CMK (cell line): ENCODE measurements at regions not wholly inside any gene's neighbourhood (a gene's known extent, or its start where the extent isn't known, plus 50 kb on each side); places are given as distances from the start of the nearest gene placed in this dataset.
"Not testable (repeated sequence)": the region's sequence is repeated elsewhere in the genome, so short reads cannot be mapped to it uniquely, and the experiment has no call there.

Experiments used
- DNase-seq: peaks from one replicate; pipeline ENCODE4 v3.0.0-alpha.2; 2010; ENCODE audit warnings: low read depth

- DNase-seq: no peak
These were observed 147.4 kb upstream of the ARHGEF26 start for GRCh38 chr3:153973722-153974265.

DNA sequence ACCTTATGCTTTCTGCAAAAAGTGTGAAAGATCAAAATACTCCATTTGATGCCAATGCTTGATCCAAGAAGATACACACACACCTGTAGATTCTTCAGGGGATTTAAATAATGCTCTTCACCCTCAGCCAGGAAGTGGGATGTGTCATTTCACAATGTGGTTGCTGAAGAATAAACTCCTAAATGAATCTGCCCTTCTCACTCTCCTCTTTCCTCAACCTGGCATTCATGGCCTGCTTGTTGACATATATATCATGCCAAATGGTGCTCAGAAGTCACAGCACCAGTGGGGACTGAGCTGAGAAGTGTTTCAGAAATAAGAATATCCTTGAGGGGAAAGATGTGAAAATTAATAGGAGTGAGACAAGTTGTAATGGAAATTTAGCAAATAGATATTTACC, 146.6 kb upstream of the ARHGEF26 start:
- no peak for DNase-seq

- DNase-seq: no peak
These were observed 144.2 kb upstream of the ARHGEF26 start for GRCh38 chr3:153976891-153977554.

- no peak for DNase-seq
These were observed 143.2 kb upstream of the ARHGEF26 start for GRCh38 chr3:153978006-153978405.

DNA sequence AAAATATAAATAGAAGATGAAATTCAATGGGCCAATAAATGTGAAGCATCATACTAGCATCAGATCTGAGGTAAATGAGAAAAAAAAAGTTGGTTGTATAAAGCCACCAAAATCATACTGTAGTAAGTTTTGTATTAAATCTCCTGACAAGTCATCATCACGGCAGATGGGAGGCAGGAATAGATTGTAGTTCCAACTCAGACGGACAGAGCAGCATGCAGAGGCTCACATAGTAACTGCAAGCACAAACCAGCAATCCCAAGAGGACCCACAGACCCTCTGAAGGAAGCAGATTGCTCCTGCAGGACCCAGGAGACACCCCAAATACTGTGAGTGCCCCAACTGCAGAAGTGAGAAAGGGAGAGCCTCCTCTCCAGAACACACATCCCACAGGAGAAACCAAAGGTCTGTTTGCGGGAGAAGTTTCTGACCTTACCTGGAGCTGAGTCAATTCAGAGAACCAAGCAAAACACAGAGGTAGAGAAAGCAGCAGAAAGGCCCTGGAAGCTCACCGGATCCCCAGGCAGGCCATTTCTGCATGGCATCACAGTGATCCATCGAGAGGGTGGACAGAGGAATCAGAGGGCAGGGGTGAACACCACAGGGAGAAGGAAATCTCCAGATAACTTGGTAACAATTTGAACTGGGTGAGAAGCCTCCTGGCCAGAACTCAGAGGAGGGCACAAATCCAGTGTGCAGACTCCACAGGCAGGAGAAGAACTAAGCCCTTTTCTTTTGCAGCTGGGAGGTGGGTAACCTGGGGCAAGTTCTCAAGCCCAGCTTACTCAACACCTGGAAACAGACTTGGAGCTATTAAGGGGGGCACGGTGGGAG, 141.6 kb upstream of the ARHGEF26 start:
- DNase-seq: no peak

DNA sequence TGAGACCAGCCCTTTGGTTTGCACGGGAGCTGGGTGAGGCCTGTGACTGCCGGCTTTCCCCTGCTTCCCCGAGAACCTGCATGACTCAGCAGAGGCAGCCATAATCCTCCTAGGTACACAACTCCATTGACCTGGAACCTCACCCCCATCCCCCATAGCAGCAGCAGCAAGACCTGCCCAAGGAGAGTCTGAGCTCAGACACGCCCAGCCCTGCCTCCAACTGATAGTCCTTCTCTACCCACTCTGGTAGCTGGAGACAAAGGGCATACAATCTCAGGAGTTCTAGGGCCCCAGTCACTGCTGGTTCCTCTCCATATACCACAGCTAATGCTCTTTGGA, 141.0 kb upstream of the ARHGEF26 start:
- DNase-seq: no peak

GRCh38 chr3:153997364-153997763, 123.8 kb upstream of the ARHGEF26 start:
- not testable (repeated sequence) for DNase-seq

DNA sequence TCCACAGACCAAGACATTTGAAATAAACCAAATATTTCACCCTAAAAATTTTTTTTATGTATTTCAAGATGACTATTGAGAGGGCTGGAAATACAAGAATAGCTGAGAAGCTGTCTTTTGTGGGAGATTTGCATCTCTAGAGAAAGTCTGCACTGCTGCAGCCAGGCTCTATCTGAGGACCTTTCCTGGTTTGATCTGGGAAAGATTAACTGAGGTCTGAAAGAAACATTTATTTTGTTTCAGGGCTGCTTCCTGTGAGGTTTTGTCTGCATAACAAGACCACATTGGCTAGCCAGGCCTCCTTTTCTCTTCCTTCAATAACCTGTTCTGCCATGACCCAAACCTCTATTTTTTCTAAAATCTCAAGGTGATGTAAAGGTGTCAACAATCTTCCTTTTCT, 117.5 kb upstream of the ARHGEF26 start:
- DNase-seq: no peak

- no peak for DNase-seq
These were observed 110.2 kb upstream of the ARHGEF26 start for GRCh38 chr3:154011036-154011435.

DNA sequence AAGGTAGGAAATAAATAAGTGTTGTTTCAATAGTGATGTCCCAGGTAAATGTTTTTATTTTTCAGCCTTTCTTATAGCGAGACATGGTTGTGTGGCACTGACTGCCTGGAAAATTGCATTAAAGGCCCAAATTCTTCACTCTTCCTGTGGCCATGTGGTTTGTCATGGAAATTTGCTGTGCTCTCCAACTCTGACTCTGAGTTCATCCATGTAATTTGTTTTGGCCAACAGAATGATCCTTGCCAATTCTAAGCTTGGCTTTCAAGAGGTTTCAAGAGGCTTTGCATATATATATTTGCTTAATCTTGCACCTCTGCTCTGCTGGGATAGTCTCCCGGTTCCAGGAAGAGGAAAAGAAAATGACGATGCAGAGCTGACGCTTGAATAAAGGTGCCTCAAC, 107.5 kb upstream of the ARHGEF26 start:
- no peak for DNase-seq

GRCh38 chr3:154015307-154015706, 105.9 kb upstream of the ARHGEF26 start:
- no peak for DNase-seq

GRCh38 chr3:154018100-154018696, 103.0 kb upstream of the ARHGEF26 start:
- no peak for DNase-seq

- no peak for DNase-seq
These were observed 98.6 kb upstream of the ARHGEF26 start for GRCh38 chr3:154022606-154023005.

DNA sequence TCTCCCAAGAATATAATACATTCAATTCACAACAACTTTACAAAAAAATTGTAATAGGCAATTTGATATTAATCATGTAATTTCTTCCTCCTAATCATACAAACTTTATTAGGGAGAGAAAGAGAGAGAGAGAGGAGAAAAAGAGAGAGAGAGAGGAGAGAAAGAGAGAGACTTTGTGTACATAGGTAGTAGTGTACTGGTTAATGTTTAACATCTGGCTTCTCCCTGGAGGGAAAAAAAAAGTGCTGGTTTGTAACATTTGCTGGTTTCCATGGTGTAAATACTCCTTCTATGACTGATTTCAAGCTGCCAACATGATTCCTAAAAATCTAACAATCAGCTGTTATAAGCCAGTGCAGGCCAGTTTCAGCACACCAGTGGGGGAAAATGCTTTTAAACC, 98.0 kb upstream of the ARHGEF26 start:
- no peak for DNase-seq

DNA sequence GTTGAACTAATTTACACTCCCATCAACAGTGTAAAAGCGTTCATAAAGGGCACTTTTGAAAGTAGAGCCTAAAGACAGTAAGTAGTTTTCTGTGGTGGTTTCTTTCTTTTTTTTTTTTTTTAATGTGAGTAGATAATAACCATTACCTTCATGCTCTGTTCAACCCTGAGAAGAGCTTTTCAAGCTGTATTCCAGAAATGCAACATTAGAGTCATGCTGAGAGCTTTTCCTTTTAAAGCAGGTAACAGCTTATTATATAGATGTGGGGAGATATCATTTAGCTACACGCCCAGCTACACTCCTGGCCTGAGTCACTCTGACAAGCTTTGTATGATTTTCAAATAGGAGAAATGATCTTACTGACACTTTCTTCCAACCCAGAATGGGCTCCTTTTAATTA, 96.2 kb upstream of the ARHGEF26 start:
- no peak for DNase-seq

GRCh38 chr3:154029926-154030325, 91.3 kb upstream of the ARHGEF26 start:
- DNase-seq: no peak

DNA sequence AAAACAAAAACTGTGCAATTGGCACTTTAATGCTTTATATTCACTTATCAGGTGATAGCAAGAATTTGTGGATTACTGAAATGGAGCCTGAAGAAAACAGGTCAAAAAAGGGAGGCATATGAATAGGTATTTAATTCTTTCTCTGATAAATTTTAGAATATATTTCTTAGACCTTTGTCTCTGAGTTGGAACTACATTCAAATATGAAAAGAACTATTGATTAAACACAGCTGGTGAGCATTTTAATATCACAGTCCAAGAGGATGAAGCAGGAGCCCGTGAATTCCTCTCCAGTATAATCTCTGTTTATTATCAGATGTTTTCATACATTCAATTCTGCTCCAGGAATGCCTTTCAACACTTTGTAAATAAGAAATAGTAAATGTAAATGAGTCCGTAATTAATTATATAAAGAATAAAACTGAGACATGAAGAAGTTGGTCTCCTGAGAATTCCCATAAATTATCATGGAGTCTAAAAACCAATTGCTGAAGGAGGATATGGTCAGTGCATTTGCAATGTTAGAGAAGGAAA, 86.3 kb upstream of the ARHGEF26 start:
- DNase-seq: no peak

DNA sequence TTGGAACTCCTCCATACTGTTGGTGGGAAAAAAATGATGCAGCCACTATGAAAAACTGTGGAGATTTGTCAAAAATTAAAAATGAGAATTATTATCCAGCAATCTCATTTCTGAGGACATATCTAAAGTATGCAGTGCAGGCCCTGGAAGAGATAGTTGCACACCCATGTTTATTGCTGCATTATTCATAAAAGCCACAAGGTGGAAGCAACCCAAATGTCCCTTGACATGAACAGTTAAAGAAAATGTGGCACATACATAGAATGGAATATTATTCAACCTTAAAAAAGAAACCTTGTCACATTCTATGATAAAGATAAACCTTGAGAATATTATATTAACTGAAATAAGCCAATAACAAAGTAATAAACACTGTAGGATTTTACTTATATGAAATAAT, 80.9 kb upstream of the ARHGEF26 start:
- no peak for DNase-seq

DNA sequence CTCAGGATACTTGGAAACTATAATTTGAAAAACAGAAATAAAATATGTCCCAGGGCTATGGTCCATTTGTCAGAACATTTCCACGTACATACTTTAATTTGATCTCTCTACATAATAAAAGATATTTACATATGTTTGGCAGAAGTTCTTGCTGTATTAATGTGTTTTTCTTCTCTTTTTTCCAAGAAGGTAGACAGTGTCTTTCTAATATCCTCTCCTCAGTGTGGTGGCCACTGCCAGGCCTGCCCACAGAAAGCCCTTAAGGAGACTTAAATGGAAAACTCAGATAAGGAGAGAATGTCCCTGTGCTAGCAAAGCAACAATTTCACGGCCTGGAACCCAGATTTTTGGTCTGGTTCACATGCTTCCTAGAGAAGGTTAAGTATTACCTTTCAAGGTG, 76.5 kb upstream of the ARHGEF26 start:
- DNase-seq: no peak

DNA sequence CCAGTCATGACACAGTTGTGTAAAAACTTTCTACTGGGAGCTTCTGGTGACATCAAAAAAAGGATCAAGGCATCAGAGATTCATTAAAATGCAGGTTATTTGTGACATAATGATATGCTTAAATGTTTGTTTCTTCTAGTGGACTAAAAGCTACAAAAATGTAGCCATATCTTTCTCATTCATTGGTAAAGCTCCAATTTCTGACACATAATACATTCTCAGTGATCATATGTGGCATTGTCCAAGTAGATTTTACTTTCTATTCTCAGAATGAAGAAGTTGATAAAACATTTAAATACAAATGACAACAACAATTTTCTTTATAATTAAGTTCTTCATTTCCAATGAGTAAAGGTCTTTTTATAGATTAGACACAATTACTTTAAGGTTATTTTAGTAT, 71.0 kb upstream of the ARHGEF26 start:
- no peak for DNase-seq

DNA sequence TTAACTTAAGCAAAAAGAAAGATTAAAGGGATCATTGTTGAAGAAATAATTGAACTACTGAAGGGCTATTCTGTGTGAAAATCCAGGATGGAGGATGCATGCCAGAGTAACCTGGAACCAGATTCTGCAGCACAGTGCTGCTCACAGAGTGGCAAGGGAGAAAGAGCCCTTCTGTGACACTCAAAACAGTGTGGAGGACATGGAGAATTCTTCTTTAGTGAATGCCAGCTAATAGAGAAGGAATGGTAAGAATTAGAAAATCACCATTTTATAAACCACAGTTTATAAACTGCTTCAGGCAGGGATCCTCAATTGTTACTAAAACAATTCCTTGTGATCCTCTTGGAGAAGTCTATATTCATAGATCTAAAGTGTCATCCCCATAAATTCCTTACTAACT, 70.4 kb upstream of the ARHGEF26 start:
- DNase-seq: no peak

GRCh38 chr3:154059833-154060232, 61.4 kb upstream of the ARHGEF26 start:
- DNase-seq: no peak
